GM21723 (cell line): ENCODE measurements at regions not wholly inside any gene's neighbourhood (a gene's known extent, or its start where the extent isn't known, plus 50 kb on each side); places are given as distances from the start of the nearest gene placed in this dataset.
A peak's percentile ranks its signal among the peaks of the same experiment; 100 is the strongest.

ENCODE experiments used
- ATAC-seq: cut with Tn5 transposase; IDR thresholded peaks from one replicate; pipeline ENCODE4 v1.9.1; 2021; ENCODE audit warnings: mild to moderate bottlenecking, moderate library complexity; ENCODE audit not compliant: unreplicated experiment

DNA sequence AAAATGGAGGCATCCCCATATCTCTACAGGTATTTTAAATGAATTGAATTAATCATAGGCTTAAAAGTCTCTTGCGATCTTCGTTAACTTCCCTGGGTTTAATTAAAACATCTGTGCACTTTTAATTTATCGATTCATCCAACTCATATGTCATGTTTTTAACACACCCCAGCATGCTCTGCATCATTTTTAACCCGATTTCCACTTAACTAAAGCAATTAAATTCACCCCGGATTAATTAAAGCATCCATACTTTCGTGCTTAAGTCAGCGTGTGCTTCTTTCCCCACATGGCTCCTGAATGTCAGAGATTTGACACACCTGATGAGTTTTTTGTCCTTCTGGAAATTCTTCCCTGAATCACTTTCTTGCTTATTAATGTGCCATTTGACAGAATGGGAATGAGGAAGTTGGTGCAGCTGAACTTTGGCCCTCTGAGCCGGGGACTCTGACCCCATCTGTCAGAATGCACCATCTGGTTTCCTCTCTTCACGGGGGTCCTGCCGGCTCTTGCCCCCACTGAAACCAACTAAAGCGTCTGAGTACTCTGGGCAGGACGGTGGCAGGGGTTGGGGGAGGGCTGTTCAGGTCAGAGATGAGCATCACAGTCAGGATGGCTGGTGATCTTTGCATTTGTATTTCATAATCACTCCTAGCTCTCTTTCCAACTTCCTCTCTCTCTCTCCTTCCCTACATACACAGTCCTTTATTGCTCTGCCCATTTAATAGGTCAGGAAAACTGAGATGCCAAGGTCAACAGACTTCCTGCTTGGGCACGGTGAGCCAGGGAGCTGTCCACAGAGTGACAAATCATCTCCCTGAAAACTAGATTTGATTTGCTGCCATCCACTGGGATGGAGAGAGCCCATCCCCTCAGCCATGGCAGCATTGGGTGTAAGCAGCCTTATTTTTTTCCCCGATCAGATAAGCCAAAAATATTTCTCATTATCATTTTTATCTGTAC is 180.3 kb upstream of the WWC1 start:
- ATAC-seq, result no peak

GRCh38 chr5:168114444-168115017 is 176.9 kb upstream of the WWC1 start:
- ATAC-seq, result peak; percentile 91

- ATAC-seq, result no peak
Observed at GRCh38 chr5:168117469-168117868, 174.0 kb upstream of the WWC1 start.

DNA sequence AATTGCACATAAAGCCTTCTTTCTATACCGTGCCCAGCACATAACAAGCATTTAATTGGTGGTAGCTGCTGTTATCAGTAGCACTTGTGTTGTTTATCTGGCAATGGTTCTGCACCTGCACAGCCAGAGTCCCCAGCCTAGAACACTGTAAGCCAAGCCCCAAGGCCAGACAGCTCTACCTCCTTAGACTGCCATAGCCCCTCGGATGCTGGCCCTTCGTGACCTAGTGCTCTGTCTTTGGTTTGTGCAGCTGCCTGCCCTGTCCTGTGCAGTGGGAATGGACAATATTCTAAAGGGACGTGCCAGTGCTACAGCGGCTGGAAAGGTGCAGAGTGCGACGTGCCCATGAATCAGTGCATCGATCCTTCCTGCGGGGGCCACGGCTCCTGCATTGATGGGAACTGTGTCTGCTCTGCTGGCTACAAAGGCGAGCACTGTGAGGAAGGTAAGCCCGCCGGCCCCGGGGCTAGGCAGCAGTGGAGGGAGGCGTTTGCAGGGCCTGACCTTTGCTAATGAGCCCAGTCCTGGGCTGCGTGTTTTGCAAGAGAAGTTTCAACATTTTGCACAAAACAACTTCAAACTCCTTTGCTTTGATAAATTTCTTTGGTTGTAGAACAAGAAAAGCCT is 173.3 kb upstream of the WWC1 start:
- ATAC-seq, result no peak

DNA sequence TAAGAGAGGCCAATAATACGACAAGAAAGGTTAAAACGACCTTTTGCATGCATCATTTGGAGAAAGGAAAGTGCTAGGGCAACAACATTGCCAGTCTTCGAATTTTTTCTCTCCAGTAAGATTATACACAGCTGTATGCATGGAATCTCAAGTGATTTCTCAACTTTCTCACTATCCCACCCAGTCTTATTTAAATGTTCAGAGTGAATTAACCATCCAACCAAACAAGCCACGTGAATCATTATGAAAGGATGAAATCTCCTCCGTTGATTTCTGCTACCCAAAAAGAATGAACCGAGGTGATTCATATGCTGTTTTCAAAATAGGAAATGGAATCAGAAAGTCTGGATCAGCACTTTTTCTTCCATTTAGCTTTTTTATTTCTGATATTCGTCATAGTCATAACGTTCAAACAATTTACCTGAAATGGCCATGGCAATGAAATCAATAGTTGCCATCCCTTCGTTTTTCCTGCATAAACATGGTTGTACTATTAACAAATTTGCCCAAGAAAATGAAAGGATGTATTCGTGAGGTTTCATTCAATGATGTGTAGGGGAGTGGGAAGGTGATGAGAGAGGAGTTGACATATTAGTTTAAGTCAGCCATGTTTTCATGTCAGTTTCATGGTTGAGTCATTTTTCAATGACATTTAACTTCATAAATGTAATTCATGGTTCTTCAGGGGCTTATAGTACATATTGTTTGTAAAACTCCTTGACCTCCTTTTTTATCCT is 170.9 kb upstream of the WWC1 start:
- no peak for ATAC-seq

GRCh38 chr5:168121138-168121494 is 170.3 kb upstream of the WWC1 start:
- ATAC-seq, result no peak

- peak; percentile 93 for ATAC-seq
Observed at GRCh38 chr5:168123631-168124528, 167.6 kb upstream of the WWC1 start.

GRCh38 chr5:168125445-168126199 is 165.8 kb upstream of the WWC1 start:
- no peak for ATAC-seq

GRCh38 chr5:168126606-168127005 is 164.8 kb upstream of the WWC1 start:
- no peak for ATAC-seq

- ATAC-seq, result no peak
Observed at GRCh38 chr5:168128111-168128510, 163.3 kb upstream of the WWC1 start.

GRCh38 chr5:168128557-168128956 is 162.9 kb upstream of the WWC1 start:
- no peak for ATAC-seq

DNA sequence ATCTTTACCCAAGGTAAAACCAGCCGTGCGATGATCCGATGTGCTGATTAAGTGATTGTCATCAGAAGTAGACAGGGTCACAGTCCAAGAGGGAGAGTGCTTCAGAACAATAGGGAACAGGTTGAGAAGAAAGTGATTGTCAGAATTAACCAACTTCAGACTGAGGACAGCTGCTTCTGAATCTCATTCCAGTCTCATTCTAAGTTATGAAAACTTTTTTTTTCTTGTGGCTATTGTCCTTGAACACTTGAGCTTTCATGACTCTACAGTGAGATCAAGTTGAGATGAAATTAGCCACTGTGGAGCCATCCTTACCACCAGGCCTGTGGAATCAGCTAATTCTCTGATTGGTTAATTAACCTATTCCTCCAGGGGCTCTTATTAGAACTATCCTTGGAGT is 159.9 kb upstream of the WWC1 start:
- no peak for ATAC-seq

GRCh38 chr5:168132241-168132641 is 159.2 kb upstream of the WWC1 start:
- ATAC-seq, result no peak

- peak; percentile 98 for ATAC-seq
Observed at GRCh38 chr5:168135897-168136296, 155.5 kb upstream of the WWC1 start.

DNA sequence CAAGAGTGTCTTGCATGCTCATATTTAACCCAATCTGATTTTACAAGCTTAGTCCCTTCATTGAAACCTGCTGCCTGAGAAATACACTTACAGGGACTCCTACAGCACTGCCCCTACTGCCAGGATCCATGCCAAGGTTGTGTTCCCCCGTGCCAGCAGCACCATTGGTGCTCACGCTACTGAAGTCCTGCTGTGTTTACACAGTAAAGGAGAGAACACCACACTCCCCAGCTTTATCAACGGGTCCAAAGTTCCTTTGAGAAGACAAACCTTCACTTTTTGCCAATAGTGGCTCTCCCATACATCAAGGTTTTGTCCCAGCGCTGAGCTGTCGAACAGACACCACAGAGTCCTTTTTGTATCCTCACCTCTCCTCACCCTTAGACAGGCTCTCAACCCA is 155.1 kb upstream of the WWC1 start:
- peak; percentile 16 for ATAC-seq

DNA sequence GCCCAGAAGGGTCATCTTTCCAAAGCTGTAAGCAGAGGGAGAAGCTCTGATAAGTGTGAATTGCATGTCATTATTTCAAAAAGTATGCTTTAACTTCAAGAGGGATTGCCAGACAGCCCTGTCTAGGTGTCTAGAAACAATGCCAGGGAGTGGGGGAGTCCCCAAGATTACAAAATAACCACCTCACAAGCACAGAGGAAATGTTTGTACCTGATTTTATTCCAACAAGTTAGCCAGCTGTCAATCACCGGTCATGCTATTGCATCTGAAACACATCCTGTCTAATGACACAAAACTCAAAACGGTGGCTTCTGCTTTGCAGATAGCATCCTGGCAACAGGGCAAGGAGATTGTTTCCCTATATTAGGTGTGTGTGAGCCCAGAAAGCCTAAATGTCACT is 154.2 kb upstream of the WWC1 start:
- peak; percentile 55 for ATAC-seq

DNA sequence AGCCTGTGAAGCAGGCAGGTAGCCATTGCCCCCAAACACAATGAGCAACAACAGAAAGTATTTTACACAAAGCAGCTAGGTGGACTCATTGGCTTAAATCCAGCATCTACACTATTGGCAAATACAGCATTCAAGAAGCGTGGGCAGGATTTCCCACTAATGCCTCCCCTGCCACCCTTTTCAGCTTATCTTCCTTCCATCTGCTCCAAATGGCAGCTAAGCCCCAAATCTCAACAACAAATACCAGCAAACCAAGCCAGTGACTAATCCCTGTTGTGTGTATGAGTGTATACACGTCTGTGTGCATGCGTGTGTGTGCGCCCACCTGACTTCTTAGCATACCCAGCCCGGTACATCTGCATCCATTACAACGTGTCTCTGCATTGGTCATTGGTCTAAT is 151.2 kb upstream of the WWC1 start:
- ATAC-seq, result no peak

- no peak for ATAC-seq
Observed at GRCh38 chr5:168142402-168142801, 149.0 kb upstream of the WWC1 start.

- ATAC-seq, result peak; percentile 79
Observed at GRCh38 chr5:168143521-168143920, 147.9 kb upstream of the WWC1 start.

- no peak for ATAC-seq
Observed at GRCh38 chr5:168147106-168147505, 144.3 kb upstream of the WWC1 start.
